Mesodermal cell (in vitro differentiated cells): ENCODE measurements at regions not wholly inside any gene's neighbourhood (a gene's known extent, or its start where the extent isn't known, plus 50 kb on each side); places are given as distances from the start of the nearest gene placed in this dataset.
"Not testable (repeated sequence)": the region's sequence is repeated elsewhere in the genome, so short reads cannot be mapped to it uniquely, and the experiment has no call there.

ENCODE experiments used
- H3K27ac ChIP-seq: 2 replicates; pipeline ENCODE4 v1.7.0; 2013; ENCODE audit warnings: mild to moderate bottlenecking, low read depth, low read length, moderate library complexity; ENCODE audit not compliant: severe bottlenecking
- H3K36me3 ChIP-seq: 2 replicates; pipeline ENCODE4 v1.7.1; 2013; ENCODE audit warnings: mild to moderate bottlenecking, low read length, moderate library complexity; ENCODE audit not compliant: control insufficient read depth, insufficient read depth
- H3K4me1 ChIP-seq: one replicate; pipeline ENCODE4 v1.7.1; 2013; ENCODE audit warnings: mild to moderate bottlenecking, low read length; ENCODE audit not compliant: insufficient read depth, control insufficient read depth, poor library complexity, severe bottlenecking
- H3K4me3 ChIP-seq: 2 replicates; pipeline ENCODE4 v1.7.0; 2013; ENCODE audit warnings: low read length, control low read depth, mild to moderate bottlenecking; ENCODE audit not compliant: insufficient read depth, poor library complexity, severe bottlenecking; ENCODE audit errors: extremely low read depth
- H3K9me3 ChIP-seq: 2 replicates; pipeline ENCODE4 v1.7.1; 2013; ENCODE audit warnings: mild to moderate bottlenecking, low read length, moderate library complexity; ENCODE audit not compliant: control insufficient read depth
- WGBS, 2 experiments: methylation state at CpG; one replicate each; pipeline ENCODE4 v1.1.5; 2013; ENCODE audit warnings: missing lambda C conversion rate in 2 of 2; ENCODE audit not compliant: insufficient coverage in 2 of 2; 5-methylcytosine and 5-hydroxymethylcytosine counted together

GRCh38 chr12:102344691-102345090, 135.7 kb downstream of the IGF1 start:
- peaks cover 4% of the 10 kb centered on the region for H3K4me1 ChIP-seq
- no peaks in the 10 kb centered on the region for H3K9me3 ChIP-seq
- no peaks in the 10 kb centered on the region for H3K36me3 ChIP-seq
- H3K27ac ChIP-seq = no peak overlapping the region
- H3K4me3 ChIP-seq = no peak overlapping the region

- no peak overlapping the region for H3K4me3 ChIP-seq
- peak overlapping the region; percentile 10 for H3K27ac ChIP-seq
- H3K9me3 ChIP-seq = no peaks in the 10 kb centered on the region
- no peaks in the 10 kb centered on the region for H3K36me3 ChIP-seq
- peaks cover 4% of the 10 kb centered on the region for H3K4me1 ChIP-seq
- 80 to 100% methylated on average over 1 of the region's 1 CpG for WGBS, 2 experiments
Measured at GRCh38 chr12:102343361-102344121, 136.8 kb downstream of the IGF1 start.

GRCh38 chr12:102342281-102343006, 137.9 kb downstream of the IGF1 start:
- H3K4me1 ChIP-seq = peaks cover 4% of the 10 kb centered on the region
- H3K36me3 ChIP-seq = no peaks in the 10 kb centered on the region
- no peak overlapping the region for H3K4me3 ChIP-seq
- no peak overlapping the region for H3K27ac ChIP-seq
- no peaks in the 10 kb centered on the region for H3K9me3 ChIP-seq
- WGBS, 2 experiments = 86% methylated on average over 1 of the region's 3 CpGs; no CpG with 5 or more reads in 1 of the 2 experiments

- Histone ChIP-seq H3K4me3 (no peak overlapping the region), H3K36me3 (no peaks in the 10 kb centered on the region), H3K9me3 (no peaks in the 10 kb centered on the region), H3K27ac (no peak overlapping the region), H3K4me1 (no peaks in the 10 kb centered on the region)
Measured at GRCh38 chr12:102334765-102335164, 137.1 kb upstream of the PMCH start.

GRCh38 chr12:102331419-102331818, 133.8 kb upstream of the PMCH start:
- Histone ChIP-seq H3K4me1 (no peaks in the 10 kb centered on the region), H3K27ac (no peak overlapping the region), H3K4me3 (no peak overlapping the region), H3K36me3 (no peaks in the 10 kb centered on the region), H3K9me3 (no peaks in the 10 kb centered on the region)
- WGBS, 2 experiments = 83 to 100% methylated on average over 1 of the region's 1 CpG

GRCh38 chr12:102329883-102330282, 132.2 kb upstream of the PMCH start:
- Histone ChIP-seq H3K27ac (no peak overlapping the region), H3K36me3 (no peaks in the 10 kb centered on the region), H3K4me1 (no peaks in the 10 kb centered on the region), H3K4me3 (no peak overlapping the region), H3K9me3 (no peaks in the 10 kb centered on the region)

GRCh38 chr12:102326982-102327381, 129.3 kb upstream of the PMCH start:
- WGBS, 2 experiments = 33% methylated on average over 1 of the region's 1 CpG; no CpG with 5 or more reads in 1 of the 2 experiments
- H3K27ac ChIP-seq = no peak overlapping the region
- no peak overlapping the region for H3K4me3 ChIP-seq
- H3K36me3 ChIP-seq = no peaks in the 10 kb centered on the region
- no peaks in the 10 kb centered on the region for H3K9me3 ChIP-seq
- no peaks in the 10 kb centered on the region for H3K4me1 ChIP-seq

GRCh38 chr12:102325108-102325507, 127.5 kb upstream of the PMCH start:
- H3K4me1 ChIP-seq, H3K27ac ChIP-seq, H3K36me3 ChIP-seq, H3K4me3 ChIP-seq, H3K9me3 ChIP-seq: not testable (repeated sequence)
- 88 to 100% methylated on average over 2 of the region's 4 CpGs for WGBS, 2 experiments

GRCh38 chr12:102323799-102324198, 126.2 kb upstream of the PMCH start:
- WGBS, 2 experiments = 83% methylated on average over 1 of the region's 1 CpG; no CpG with 5 or more reads in 1 of the 2 experiments
- Histone ChIP-seq H3K4me3 (no peak overlapping the region), H3K36me3 (no peaks in the 10 kb centered on the region), H3K4me1 (no peaks in the 10 kb centered on the region), H3K27ac (no peak overlapping the region), H3K9me3 (no peaks in the 10 kb centered on the region)

- Histone ChIP-seq H3K36me3 (no peaks in the 10 kb centered on the region), H3K9me3 (no peaks in the 10 kb centered on the region), H3K4me3 (no peak overlapping the region), H3K4me1 (no peaks in the 10 kb centered on the region), H3K27ac (no peak overlapping the region)
- WGBS, 2 experiments = no CpG with 5 or more reads among the region's 1 CpG
Measured at GRCh38 chr12:102322254-102322653, 124.6 kb upstream of the PMCH start.
